ENCODE measurements at regions not wholly inside any gene's neighbourhood (a gene's known extent, or its start where the extent isn't known, plus 50 kb on each side); places are given as distances from the start of the nearest gene placed in this dataset.

GRCh38 chr2:228493852-228494251 lies 312.4 kb upstream of the SPHKAP start:
- TF ChIP-seq CTCF (conservative IDR thresholded peaks at IDR 0.05; ENCODE audit: low read length) (no peak), EZH2phosphoT487 (IDR thresholded peaks at IDR 0.05; ENCODE audit: borderline replicate concordance) (no peak)

All from Loucy (cell line).